ENCODE measurements at regions not wholly inside any gene's neighbourhood (a gene's known extent, or its start where the extent isn't known, plus 50 kb on each side); places are given as distances from the start of the nearest gene placed in this dataset.

- no peaks in the 10 kb centered on the region for H3K36me3 ChIP-seq (replicated peaks in 1 of 2; ENCODE audit: control insufficient read depth in 1 of 2, insufficient read depth in 2 of 2, low read length in 2 of 2)
- 49% methylated on average over 2 of the region's 2 CpGs for WGBS (ENCODE audit: low lambda C conversion rate)
- intact Hi-C loops (cut with micrococcal nuclease; ENCODE audit: unreplicated experiment), result no loop called here
- BruUV-seq (replicated peaks), result no TSS peak
- no peak overlapping the region for H2AFZ ChIP-seq (ENCODE audit: low read length)
- in situ Hi-C loops (cut with HindIII; ENCODE audit: extremely low pct_ligation_motif_present, low pct_unique_long_range_greater_than_20kb), result no loop called here
- ChIA-PET CTCF (ENCODE audit: low intra/inter-chr PET ratio, low total read pairs) (no interaction called here), POLR2A (no interaction called here)
- peaks cover 19% of the 10 kb centered on the region for H3K4me1 ChIP-seq (ENCODE audit: insufficient read depth, low read length)
- no peak overlapping the region for H3K27ac ChIP-seq (ENCODE audit: extremely low read length, insufficient read depth, low read length)
- TF ChIP-seq MED8 (CRISPR knock-in tag; IDR thresholded peaks at IDR 0.05; ENCODE audit: insufficient replicate concordance) (no peak), PCBP2 (optimal IDR thresholded peaks at IDR 0.05; ENCODE audit: low read depth, low read length, poor library complexity, severe bottlenecking) (no peak), KDM4B (CRISPR knock-in tag; IDR thresholded peaks at IDR 0.05) (no peak), ELF4 (CRISPR knock-in tag; IDR thresholded peaks at IDR 0.05; ENCODE audit: borderline replicate concordance) (no peak), POLR2A (IDR thresholded peaks at IDR 0.05; ENCODE audit: insufficient read depth in 1 of 2, low read depth in 2 of 2, low read length in 2 of 2) (no peak), ZNF770 (CRISPR knock-in tag; IDR thresholded peaks at IDR 0.05) (no peak), KLF16 (CRISPR knock-in tag; IDR thresholded peaks at IDR 0.05) (no peak), ATF5 (CRISPR knock-in tag; IDR thresholded peaks at IDR 0.05; ENCODE audit: low read depth) (no peak), ATF4 (CRISPR knock-in tag; IDR thresholded peaks at IDR 0.05) (no peak), ZNF513 (CRISPR knock-in tag; conservative IDR thresholded peaks at IDR 0.05) (no peak), ISX (CRISPR knock-in tag; conservative IDR thresholded peaks at IDR 0.05) (no peak), CEBPG (CRISPR knock-in tag; IDR thresholded peaks at IDR 0.05) (no peak), CEBPB (IDR thresholded peaks at IDR 0.05; ENCODE audit: borderline replicate concordance, low read depth, low read length) (no peak), SMAD9 (CRISPR knock-in tag; IDR thresholded peaks at IDR 0.05) (no peak), GFI1 (CRISPR knock-in tag; IDR thresholded peaks at IDR 0.05; ENCODE audit: borderline replicate concordance) (no peak)
- DNase-seq (ENCODE audit: low spot score), result no peak
- no peaks in the 10 kb centered on the region for H3K27me3 ChIP-seq (ENCODE audit: control insufficient read depth in 1 of 2, insufficient read depth in 2 of 2, low read length in 2 of 2)
- H3K4me3 ChIP-seq (replicated peaks in 1 of 3; ENCODE audit: insufficient read depth in 1 of 3, low read depth in 2 of 3, low read length in 3 of 3), result no peak overlapping the region
- H4K20me1 ChIP-seq (ENCODE audit: insufficient read depth, low read length), result no peaks in the 10 kb centered on the region
- H3K79me2 ChIP-seq (ENCODE audit: insufficient read depth, low read length), result no peaks in the 10 kb centered on the region
- FAIRE-seq, result no peak
- no peak overlapping the region for H3K9ac ChIP-seq (ENCODE audit: insufficient read depth, low read depth, low read length)
- H3K4me2 ChIP-seq (ENCODE audit: low read depth, low read length), result no peak overlapping the region
- ATAC-seq, result no peak
- no peaks in the 10 kb centered on the region for H3K9me3 ChIP-seq (ENCODE audit: low read length)
These were observed 90.9 kb upstream of the FAT1 start for GRCh38 chr4:186814535-186815070.
